ENCODE measurements at regions not wholly inside any gene's neighbourhood (a gene's known extent, or its start where the extent isn't known, plus 50 kb on each side); places are given as distances from the start of the nearest gene placed in this dataset.

DNA sequence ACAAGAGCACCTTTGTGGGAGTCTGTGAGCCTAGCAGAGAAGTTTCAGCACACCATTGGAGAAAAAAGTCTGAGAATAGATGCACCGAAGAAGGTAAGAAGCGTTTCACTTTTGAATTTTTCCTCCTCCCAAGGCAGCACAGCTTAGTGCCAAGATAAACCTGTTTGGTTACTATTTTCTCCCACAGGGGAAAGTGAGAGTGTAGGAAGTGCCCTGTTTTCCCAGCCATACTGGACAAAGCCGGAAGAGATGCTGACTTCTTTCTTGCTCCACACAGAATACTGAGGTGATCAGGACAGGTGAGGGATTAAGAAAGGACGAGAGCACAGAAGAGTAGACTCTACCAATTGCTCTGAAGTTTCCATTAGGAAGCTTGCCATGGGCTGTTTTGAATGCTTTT lies 1011.0 kb upstream of the MIR17HG start:
- TF ChIP-seq CTCF (IDR thresholded peaks at IDR 0.05; ENCODE audit: low read depth, low read length, poor library complexity, severe bottlenecking) (no peak), EZH2phosphoT487 (IDR thresholded peaks at IDR 0.05; ENCODE audit: borderline replicate concordance, low read length) (no peak)
